GM20000 (cell line): ENCODE measurements at regions not wholly inside any gene's neighbourhood (a gene's known extent, or its start where the extent isn't known, plus 50 kb on each side); places are given as distances from the start of the nearest gene placed in this dataset.

ENCODE experiments used
- DNase-seq: peaks from one replicate; pipeline ENCODE4 v3.0.0; 2012; ENCODE audit warnings: low spot score
- TF ChIP-seq, protein P1 (sequence below): IDR thresholded peaks from 2 replicates; pipeline ENCODE4 v1.5.1; 2012; ENCODE audit warnings: mild to moderate bottlenecking, control low read depth; ENCODE audit errors: extremely low read depth, missing control alignments

DNA sequence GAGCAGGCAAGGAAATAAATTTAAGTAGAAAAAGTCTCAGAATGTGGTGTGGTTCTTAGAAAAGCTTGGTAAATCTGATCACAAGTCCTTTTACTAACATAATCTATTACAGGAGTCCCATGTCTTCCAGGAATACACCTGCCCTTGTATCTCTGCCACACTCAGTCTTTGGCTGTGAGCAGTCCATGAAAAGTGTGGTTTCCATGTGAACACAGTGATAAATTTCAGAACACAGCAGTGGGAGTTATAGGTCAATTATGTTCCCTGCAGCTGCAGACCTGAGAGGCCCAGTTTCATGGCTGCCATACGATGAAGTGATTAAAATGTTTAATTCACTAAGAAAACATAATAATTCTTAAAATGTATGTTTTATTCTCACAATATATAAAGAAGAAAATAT lies 366.9 kb upstream of the STAC start:
- TF ChIP-seq, protein P1, sequence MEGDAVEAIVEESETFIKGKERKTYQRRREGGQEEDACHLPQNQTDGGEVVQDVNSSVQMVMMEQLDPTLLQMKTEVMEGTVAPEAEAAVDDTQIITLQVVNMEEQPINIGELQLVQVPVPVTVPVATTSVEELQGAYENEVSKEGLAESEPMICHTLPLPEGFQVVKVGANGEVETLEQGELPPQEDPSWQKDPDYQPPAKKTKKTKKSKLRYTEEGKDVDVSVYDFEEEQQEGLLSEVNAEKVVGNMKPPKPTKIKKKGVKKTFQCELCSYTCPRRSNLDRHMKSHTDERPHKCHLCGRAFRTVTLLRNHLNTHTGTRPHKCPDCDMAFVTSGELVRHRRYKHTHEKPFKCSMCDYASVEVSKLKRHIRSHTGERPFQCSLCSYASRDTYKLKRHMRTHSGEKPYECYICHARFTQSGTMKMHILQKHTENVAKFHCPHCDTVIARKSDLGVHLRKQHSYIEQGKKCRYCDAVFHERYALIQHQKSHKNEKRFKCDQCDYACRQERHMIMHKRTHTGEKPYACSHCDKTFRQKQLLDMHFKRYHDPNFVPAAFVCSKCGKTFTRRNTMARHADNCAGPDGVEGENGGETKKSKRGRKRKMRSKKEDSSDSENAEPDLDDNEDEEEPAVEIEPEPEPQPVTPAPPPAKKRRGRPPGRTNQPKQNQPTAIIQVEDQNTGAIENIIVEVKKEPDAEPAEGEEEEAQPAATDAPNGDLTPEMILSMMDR: no peak
- no peak for DNase-seq

DNA sequence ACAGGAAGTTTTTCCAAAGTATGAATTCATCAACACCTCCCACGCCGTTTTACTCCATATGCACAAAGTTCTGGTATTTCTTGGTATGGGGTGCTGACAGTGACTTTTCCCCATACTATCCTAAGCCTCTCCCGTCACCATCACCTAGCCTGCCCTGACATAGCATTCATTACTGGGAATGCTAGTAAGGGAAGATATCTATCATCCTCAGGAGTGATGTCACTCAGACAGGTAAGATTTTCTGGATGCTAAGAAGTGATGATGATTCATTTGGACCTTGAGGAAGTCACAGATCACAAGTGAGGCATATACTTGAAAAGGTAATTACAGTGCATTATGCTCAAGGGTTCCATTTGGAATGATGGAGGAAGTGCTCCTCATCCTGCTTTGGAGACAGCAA lies 355.1 kb upstream of the STAC start:
- TF ChIP-seq, protein P1: no peak
- no peak for DNase-seq

DNA sequence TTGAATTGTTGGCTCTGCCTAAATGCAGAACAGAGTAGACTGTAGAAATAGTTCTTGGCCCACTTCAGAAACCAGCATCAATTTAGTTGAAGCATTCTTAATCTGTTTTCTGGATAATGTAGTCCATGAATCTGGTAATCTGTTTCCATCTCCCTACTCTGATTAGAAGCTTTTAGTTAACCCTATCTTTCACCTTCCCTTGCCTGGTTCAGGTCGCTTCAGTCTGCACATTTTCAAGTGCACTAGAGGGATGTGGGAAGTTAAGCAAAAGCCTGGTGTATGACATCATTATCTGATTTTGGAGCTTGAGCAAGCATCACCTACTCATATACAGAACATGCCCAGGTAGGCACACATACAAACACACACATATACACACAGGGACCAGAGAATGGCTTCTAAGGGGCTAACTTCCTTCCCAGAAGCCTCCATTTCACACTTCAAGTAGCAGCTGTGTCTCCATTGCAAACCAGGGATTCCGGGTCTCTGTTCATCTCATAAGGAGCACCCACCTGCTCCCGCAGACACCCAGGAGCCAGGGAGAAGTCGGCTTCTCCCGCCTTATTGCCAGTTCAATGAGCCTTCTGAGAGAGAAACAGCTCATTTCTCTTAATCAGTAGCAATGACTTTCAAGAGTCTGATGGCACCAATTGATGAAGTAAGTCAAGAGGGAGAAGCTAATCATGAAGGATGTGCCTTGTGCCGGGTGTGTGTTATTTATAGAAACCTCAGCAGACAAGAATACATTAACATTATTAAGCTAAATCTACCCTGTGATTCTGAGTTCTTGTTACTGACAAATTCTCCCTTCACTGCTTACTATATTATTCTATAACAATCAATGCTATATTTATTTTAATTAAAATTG lies 347.9 kb upstream of the STAC start:
- TF ChIP-seq, protein P1: no peak
- no peak for DNase-seq

DNA sequence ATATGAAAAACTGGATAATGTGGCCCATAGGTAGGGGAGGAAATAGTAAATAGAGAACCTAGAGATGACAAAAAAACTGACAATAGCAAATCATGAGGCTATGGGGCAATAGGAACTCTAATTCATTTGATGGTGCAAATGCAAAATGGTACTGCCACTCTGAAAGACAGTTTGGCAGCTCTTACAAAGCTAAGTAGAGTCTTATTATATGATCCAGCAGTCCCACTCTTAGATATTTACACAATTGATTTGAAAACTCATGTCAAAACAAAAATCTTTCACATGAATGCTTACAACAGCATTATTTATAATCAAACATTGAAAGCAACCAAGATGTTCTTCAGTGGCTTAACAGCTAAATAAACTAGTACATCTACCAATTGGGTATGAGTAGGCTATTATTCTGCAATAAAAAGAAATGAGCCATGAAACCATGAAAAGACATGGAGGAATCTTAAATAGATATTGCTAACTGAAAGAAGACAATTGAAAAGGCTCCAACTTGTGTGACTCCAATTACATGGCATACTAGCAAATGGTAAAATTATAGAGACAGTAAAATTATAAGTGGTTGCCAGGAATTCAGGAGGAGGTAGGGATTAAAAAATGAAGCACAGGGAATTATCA lies 321.8 kb upstream of the STAC start:
- TF ChIP-seq, protein P1: no peak
- no peak for DNase-seq

DNA sequence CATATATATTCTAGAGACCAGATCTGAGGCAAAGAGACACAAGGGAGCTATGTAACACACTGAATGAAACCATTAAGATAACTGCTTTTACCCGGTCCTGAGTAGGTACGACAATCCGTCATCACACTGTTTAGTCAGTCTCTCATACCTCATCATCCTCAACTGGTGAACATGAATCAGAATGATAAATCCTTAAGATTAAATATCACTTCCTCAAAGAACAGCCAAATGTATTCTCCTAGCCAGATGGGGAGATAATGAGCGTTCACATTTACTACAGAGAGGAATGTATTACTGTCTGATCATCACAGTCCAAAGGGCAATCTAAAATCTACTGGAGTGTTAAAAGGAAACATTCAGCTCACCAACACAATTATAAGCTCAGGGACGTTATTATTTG lies 319.4 kb upstream of the STAC start:
- TF ChIP-seq, protein P1: no peak
- no peak for DNase-seq

DNA sequence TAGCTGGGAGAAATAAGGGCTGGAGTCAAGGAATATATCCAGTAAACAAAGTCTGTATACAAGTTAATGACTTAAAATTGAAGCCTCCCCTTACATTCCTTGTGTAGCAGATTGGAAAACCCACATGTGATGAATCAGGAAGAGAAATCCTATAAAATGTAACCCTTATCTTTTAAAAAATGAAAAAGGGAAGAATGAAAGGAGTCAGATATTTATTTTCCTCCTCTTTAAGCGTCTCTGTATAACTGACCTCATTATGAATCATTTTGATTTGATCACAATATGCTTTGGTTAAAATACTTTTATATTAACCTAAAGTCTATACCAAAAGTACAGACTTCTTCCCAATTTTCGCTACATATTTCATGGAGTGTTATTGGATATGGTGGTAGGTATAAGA lies 316.3 kb upstream of the STAC start:
- TF ChIP-seq, protein P1: no peak
- DNase-seq: no peak

DNA sequence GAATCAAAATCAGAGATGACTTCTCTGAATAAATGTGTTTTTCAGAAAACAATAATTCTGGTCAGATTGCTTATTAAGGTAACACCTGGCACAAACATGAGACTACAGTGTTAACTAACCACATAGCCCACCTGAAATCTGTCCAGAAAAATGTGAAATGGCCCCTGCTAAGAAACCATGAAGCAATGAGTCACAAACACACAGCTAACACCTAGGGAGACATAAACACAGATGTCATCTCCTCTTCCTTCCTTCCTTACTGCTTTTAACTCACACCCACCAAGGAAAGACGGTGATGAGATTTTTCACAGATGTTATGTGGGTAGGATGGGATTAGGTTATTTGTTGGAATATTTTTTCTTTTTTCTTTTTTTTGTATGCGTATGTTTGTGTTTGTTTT lies 315.0 kb upstream of the STAC start:
- DNase-seq: no peak
- TF ChIP-seq, protein P1: no peak
